ENCODE measurements at regions not wholly inside any gene's neighbourhood (a gene's known extent, or its start where the extent isn't known, plus 50 kb on each side); places are given as distances from the start of the nearest gene placed in this dataset.

DNA sequence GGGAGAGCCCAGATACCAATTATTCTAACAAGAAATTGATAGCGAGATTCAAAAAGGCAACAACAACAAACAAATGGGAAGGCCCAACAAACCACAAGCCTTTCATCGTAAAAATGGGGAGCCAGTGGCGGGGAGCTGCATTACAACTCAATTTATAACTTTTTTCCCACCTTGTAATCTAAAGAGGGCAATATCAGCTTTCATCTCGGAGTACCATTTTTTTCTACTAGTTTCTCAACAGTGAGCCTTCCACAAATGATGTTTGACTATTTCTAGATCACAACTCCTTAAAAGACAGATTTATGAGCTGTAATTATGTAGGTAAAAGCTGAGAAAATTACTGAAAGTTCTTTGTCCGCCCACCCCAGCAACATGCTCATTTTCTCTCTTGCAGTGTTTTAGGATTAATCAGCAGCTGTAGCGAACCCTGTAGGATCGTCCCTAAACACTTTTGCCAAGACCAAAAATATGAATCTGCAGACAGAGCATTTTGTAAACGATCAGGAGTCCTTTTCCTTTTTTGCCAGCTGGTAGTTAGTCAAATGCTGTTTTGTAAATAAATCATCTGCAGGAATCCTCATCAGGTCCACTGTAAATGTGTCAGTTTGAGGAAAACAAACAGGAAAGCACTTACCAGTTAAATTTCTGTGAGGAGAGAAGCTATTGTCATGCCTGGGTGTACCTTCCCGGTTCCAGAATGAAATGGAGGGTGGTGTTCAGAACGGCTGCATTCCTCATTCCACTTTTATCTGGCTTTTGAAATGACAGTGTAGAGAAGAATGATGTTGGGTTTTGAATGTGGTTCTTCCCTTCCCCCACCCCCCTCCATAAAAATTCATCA is 53.2 kb downstream of the EEF1B2 start:
- DNase-seq (ENCODE audit: low spot score) = peak; percentile 71

DNA sequence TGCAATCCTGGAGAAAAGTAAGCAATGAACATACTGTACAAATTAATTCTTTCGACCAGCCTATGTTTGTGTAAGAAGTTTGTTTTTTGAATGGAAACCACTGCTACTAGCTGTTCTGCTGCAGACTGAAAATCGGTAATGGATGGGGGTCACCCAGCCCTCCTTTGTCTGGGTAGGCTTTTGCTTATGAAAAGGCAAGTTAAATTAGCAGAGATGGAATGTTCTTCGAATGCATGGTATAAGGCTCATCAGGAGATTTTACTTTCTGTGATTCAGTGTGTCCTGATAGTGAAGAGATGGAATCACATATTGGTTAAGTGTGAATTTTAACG is 53.8 kb downstream of the EEF1B2 start:
- no peak for DNase-seq (ENCODE audit: low spot score)

DNA sequence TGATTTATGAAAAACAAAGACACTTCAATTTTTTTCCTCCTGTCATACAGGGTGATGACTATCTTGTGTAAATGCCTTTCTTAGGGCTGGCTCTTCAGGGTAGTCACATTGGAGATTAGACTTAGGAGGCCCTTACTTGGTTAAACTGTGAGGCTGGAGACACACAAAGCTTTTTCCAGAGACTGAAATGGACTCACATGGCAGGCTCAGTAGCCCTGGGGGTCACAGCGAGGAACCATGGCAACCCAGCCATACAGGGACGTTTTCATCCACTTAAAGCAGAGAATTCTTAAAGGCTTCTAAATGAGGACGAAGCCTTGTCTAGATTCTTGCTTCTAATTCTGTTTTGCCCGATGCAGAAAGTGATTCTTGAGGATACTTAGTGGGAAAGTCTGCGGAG is 57.3 kb upstream of the ZDBF2 start:
- no peak for DNase-seq (ENCODE audit: low spot score)

DNA sequence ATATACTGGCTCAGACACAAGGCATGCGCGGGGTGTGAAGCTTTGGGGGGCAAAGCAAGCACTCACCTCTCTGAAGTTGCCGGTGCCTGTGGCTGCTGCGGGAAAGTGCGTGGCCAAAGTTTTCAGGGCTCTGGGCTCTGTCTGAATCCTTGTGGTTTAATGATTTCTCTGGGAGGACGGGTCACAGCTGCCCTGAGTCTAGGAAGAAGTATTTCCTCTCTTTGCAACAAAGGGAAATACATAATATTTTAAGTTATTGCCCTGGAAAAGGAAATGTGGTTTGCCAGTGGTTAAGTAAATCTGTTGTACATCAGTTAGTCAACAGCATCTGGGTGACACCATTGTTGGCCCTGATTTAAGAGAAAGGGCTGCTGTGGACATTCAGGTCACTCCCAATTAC is 56.7 kb upstream of the ZDBF2 start:
- peak; percentile 38 for DNase-seq (ENCODE audit: low spot score)

DNA sequence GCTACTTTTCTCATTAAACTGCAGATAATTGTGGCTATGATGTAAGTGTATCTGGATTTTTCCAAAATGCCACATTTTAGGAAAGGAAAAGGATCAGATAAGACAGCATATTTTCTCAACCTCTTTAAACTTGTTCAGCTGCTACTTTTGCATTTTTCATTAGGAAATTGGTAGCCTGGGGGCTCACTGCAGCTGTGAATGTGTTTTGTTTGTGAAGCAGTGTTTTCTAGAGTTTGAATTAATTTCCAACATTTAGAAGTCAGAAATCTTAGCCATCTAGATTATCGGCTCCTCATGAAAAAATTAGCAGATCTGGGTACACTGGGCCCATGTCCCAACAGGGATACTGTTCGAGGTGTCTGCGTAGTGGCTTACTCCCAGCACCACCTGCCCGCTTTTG is 56.3 kb upstream of the ZDBF2 start:
- DNase-seq (ENCODE audit: low spot score) = no peak

DNA sequence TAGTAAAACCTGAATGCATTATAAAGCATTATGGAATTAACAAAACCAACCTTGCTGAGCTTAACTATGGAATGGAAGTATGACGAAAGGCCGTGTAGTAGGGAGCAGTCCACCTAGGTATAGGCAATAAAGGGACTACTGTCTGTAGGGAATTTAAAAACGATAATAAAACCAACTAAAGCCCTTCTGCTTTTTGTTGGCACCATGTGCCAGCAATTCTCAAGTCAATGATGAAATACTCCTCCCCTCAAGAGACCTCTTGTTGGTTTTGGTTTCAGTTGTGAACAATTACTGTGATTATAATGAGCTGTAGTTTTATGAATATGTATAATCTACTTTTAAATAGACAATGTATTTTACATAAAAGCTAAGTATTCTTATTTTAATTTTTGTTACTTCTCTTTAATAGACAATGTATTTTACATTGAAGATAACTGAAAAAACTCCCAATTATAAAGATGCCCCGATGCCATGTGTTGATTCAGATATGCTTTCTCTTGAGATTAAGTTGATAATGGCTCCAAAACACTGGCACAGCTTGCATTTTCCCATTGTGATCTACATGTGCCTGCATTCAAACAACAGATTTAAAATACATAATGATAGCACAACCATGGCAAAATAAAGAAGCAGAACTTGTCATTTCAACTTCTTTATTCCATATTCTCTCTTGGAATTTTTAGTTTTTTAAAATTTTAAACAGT is 55.5 kb upstream of the ZDBF2 start:
- no peak for DNase-seq (ENCODE audit: low spot score)

DNA sequence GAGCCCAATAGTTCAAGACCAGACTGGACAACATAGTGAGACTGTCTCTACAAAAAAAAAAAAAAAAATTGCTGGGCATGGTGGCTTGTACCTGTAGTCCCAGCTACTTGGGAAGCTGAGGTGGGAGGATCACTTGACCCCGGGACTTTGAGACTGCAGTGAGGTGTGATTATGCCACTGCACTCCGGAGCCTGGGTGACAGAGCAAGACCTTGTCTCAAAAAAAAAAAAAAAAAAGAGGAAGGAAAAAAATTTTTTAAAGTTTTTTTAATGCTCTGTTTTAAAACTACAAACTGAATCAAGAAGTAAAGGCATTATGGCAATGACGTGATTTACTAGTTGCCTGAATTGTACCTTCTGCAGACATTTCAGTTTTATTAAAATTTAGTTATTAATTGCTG is 54.5 kb upstream of the ZDBF2 start:
- DNase-seq (ENCODE audit: low spot score) = no peak

DNA sequence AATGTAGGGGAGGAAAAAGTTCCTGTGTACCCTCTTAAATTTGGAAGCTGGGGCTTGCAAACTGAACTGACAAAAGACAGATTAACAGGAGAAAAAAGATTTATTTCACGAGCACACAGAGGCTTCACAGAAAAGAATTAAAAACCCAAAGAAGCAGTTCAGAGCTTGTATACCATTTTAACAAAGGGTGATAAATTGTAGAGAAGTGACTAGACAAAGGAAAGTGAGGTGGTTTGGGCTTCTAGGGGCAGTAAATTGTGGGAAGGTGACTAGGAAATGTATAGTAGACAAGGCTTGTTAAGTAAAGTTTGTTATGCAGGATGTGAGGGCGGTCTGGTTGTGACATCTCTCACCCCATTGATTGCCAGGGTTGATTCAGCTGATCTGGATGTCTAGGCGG is 53.5 kb upstream of the ZDBF2 start:
- DNase-seq (ENCODE audit: low spot score) = no peak
